Left lung (tissue), 4 donors: ENCODE measurements at regions not wholly inside any gene's neighbourhood (a gene's known extent, or its start where the extent isn't known, plus 50 kb on each side); places are given as distances from the start of the nearest gene placed in this dataset.

Source experiments
- ATAC-seq: fragments of 200-7000 bp; cut with Tn5 transposase; one replicate; pipeline ENCODE4 v1.9.1; 2020; ENCODE audit warnings: moderate library complexity
- DNase-seq, 4 donors: peaks; one replicate each; pipeline ENCODE4 v3.0.0-alpha.2; 2013 to 2020
- H3K27ac ChIP-seq, 2 donors: fragments of 200-600 bp; sonication (generic) in 1 of 2; one replicate each; pipeline versions ENCODE4 v1.5.0 to v1.8.0; 2020 to 2021
- H3K27me3 ChIP-seq, 2 donors: fragments of 200-600 bp; sonication (generic) in 1 of 2; one replicate each; pipeline versions ENCODE4 v1.5.0 to v1.8.0; 2020 to 2021
- H3K36me3 ChIP-seq, 2 donors: fragments of 200-600 bp; sonication (generic) in 1 of 2; one replicate each; pipeline versions ENCODE4 v1.5.0 to v1.8.0; 2020 to 2021
- H3K4me1 ChIP-seq, 2 donors: fragments of 200-600 bp; one replicate each; pipeline ENCODE4 v1.8.0; 2021
- H3K4me3 ChIP-seq, 2 donors: fragments of 200-600 bp; sonication (generic) in 1 of 2; one replicate each; pipeline versions ENCODE4 v1.5.0 to v1.8.0; 2020 to 2021; ENCODE audit warnings: mild to moderate bottlenecking in 1 of 2
- H3K9me3 ChIP-seq, 2 donors: fragments of 200-600 bp; sonication (generic) in 1 of 2; one replicate each; pipeline versions ENCODE4 v1.5.0 to v1.8.0; 2020 to 2021
- intact Hi-C, 2 donors: fragments of 100-400 bp; cut with DNase I; formaldehyde crosslinking; loops; one replicate each; pipeline versions ENCODE4 v1.11.2 to v1.14.2; 2022
- TF ChIP-seq, protein P1 (sequence below), 2 donors: fragments of 200-600 bp; sonication (generic) in 1 of 2; IDR thresholded peaks; one replicate each; pipeline versions ENCODE4 v1.5.0 to v1.8.0; 2021; ENCODE audit warnings: antibody characterized with exemption in 2 of 2
- donor health status: DM: no; HTN: yes; CAD: no.
- donor health status: DM: no; HTN: no; CAD: no.

- peak overlapping the region; percentile 87 to 93 for H3K27ac ChIP-seq
- H3K36me3 ChIP-seq: no peaks in the 10 kb centered on the region
- H3K4me1 ChIP-seq: peaks cover 23 to 70% of the 10 kb centered on the region in 2 donors
- H3K27me3 ChIP-seq: no peaks in the 10 kb centered on the region
- no peak overlapping the region for H3K4me3 ChIP-seq
- TF ChIP-seq, protein P1, sequence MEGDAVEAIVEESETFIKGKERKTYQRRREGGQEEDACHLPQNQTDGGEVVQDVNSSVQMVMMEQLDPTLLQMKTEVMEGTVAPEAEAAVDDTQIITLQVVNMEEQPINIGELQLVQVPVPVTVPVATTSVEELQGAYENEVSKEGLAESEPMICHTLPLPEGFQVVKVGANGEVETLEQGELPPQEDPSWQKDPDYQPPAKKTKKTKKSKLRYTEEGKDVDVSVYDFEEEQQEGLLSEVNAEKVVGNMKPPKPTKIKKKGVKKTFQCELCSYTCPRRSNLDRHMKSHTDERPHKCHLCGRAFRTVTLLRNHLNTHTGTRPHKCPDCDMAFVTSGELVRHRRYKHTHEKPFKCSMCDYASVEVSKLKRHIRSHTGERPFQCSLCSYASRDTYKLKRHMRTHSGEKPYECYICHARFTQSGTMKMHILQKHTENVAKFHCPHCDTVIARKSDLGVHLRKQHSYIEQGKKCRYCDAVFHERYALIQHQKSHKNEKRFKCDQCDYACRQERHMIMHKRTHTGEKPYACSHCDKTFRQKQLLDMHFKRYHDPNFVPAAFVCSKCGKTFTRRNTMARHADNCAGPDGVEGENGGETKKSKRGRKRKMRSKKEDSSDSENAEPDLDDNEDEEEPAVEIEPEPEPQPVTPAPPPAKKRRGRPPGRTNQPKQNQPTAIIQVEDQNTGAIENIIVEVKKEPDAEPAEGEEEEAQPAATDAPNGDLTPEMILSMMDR (IDR thresholded peaks at IDR 0.05): no peak
- peaks cover 0 to 3% of the 10 kb centered on the region in 2 donors for H3K9me3 ChIP-seq
- intact Hi-C loops: no loop called here
- ATAC-seq: no peak
- DNase-seq: no peak
Observed at GRCh38 chr20:50417023-50417329, 93.2 kb upstream of the PTPN1 start.

DNA sequence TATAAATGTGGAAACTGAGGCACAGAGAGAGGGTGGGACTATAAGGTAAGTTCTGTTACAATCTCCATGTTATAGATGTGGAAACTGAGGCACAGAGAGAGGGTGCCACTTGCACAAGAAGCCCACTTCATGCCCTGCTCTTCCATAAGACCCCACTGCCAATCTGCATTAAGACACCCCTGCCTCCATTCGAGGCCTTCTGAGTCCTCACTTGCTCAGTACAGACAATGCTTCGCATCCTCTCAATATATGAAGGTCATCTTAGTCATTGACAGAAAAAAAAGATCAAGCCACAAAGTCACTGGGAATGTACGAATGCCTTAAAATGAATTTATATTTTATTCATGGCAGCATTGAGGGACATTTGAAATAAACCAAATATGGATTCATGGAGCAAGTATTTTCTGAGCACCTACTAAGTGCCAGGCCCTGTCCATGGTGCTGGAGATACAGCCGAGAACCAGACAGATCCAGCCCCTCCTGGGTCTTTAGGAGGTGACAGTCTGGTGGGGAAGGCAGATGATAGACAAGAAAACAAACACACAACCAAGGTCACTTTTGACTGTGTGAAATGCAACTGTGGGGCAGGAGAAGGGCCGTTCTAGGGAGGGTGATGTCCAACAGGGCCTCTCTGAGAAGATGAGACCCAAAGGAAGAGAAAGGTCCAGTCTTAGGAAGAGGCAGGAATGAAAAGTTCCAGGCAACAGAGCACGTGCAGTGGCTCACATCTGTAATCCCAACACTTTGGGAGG lies 92.5 kb upstream of the PTPN1 start:
- TF ChIP-seq, protein P1 (IDR thresholded peaks at IDR 0.05): no peak
- Histone ChIP-seq H3K9me3 (peaks cover 0 to 3% of the 10 kb centered on the region in 2 donors), H3K36me3 (no peaks in the 10 kb centered on the region), H3K27ac (no peak overlapping the region), H3K4me3 (no peak overlapping the region), H3K4me1 (peaks cover 23 to 70% of the 10 kb centered on the region in 2 donors), H3K27me3 (no peaks in the 10 kb centered on the region)
- intact Hi-C loops: no loop called here
- ATAC-seq (no peak), DNase-seq (no peak)

GRCh38 chr20:50418890-50419642 lies 91.1 kb upstream of the PTPN1 start:
- intact Hi-C loops: no loop called here
- DNase-seq: no peak
- no peaks in the 10 kb centered on the region for H3K36me3 ChIP-seq
- no peaks in the 10 kb centered on the region for H3K27me3 ChIP-seq
- no peak overlapping the region for H3K27ac ChIP-seq
- TF ChIP-seq, protein P1 (IDR thresholded peaks at IDR 0.05): no peak
- no peak overlapping the region for H3K4me3 ChIP-seq
- H3K9me3 ChIP-seq: peaks cover 0 to 3% of the 10 kb centered on the region in 2 donors
- H3K4me1 ChIP-seq: peaks cover 27 to 71% of the 10 kb centered on the region in 2 donors
- ATAC-seq: no peak

GRCh38 chr20:50420380-50420779 lies 89.8 kb upstream of the PTPN1 start:
- Histone ChIP-seq H3K9me3 (peaks cover 0 to 3% of the 10 kb centered on the region in 2 donors), H3K4me1 (peaks cover 18 to 68% of the 10 kb centered on the region in 2 donors), H3K27me3 (no peaks in the 10 kb centered on the region), H3K27ac (no peak overlapping the region), H3K36me3 (no peaks in the 10 kb centered on the region), H3K4me3 (no peak overlapping the region)
- ATAC-seq (no peak), DNase-seq (no peak)
- intact Hi-C loops: no loop called here
- TF ChIP-seq, protein P1 (IDR thresholded peaks at IDR 0.05): no peak
